H1 (cell line): ENCODE measurements at regions not wholly inside any gene's neighbourhood (a gene's known extent, or its start where the extent isn't known, plus 50 kb on each side); places are given as distances from the start of the nearest gene placed in this dataset.

Experiments used
- CTCF ChIA-PET: fragments of 300-600 bp; sonication (Branson Sonifier 250); formaldehyde crosslinking; loops from one replicate; lab custom pipeline; 2021; ENCODE audit not compliant: partially characterized antibody; lab: Charles Lee
- POLR2A ChIA-PET: fragments of 300-600 bp; sonication (Branson Sonifier 250); formaldehyde crosslinking; loops from one replicate; lab custom pipeline; 2021; ENCODE audit warnings: inconsistent platforms; ENCODE audit not compliant: partially characterized antibody; lab: Charles Lee
- DNase-seq, 2 experiments: peaks; one replicate each; pipeline versions ENCODE4 v3.0.0 to v3.0.0-alpha.2; 2010 to 2022; ENCODE audit warnings: low spot score in 2 of 2, low read depth in 1 of 2, mixed read lengths in 1 of 2
- FAIRE-seq: peaks from 2 replicates; lab custom pipeline; 2011; peaks lifted over from hg19 to GRCh38; lab: Jason Lieb, UNC
- H2AFZ ChIP-seq: 2 replicates; pipeline ENCODE4 v1.8.1; 2012; ENCODE audit warnings: low read length, inconsistent platforms
- H2AK5ac ChIP-seq: 2 replicates; pipeline ENCODE4 v1.6.1; 2013; ENCODE audit warnings: low read depth, low read length
- H2BK120ac ChIP-seq: replicated peaks from 2 replicates; pipeline ENCODE3; 2013; ENCODE audit warnings: low read depth, low read length, inconsistent platforms
- H2BK12ac ChIP-seq: 2 replicates; pipeline ENCODE4 v1.6.1; 2013; ENCODE audit warnings: low read depth, low read length
- H2BK15ac ChIP-seq: 2 replicates; pipeline ENCODE4 v1.6.1; 2013; ENCODE audit warnings: low read length
- H2BK20ac ChIP-seq: 2 replicates; pipeline ENCODE4 v1.6.1; 2013; ENCODE audit warnings: low read length
- H2BK5ac ChIP-seq: 2 replicates; pipeline ENCODE4 v1.6.1; 2013; ENCODE audit warnings: low read depth, low read length
- H3K14ac ChIP-seq: 2 replicates; pipeline ENCODE4 v1.6.1; 2013; ENCODE audit warnings: inconsistent platforms; ENCODE audit not compliant: insufficient read length
- H3K18ac ChIP-seq: 2 replicates; pipeline ENCODE4 v1.6.1; 2013; ENCODE audit warnings: low read length; ENCODE audit errors: extremely low read depth
- H3K23ac ChIP-seq: 2 replicates; pipeline ENCODE4 v1.6.1; 2013; ENCODE audit warnings: inconsistent platforms; ENCODE audit not compliant: insufficient read length
- H3K23me2 ChIP-seq: 2 replicates; pipeline ENCODE4 v1.6.1; 2013; ENCODE audit warnings: low read depth, low read length
- H3K27ac ChIP-seq: 2 replicates; pipeline ENCODE4 v1.6.1; 2011; ENCODE audit warnings: low read depth, low read length, inconsistent platforms
- H3K27me3 ChIP-seq, 4 experiments: replicated peaks in 1 of 4; 1 replicate in 1 of 4; 2 replicates in 3 of 4; pipeline versions ENCODE4 v1.6.1 to v1.8.1; 2011 to 2013; ENCODE audit warnings: low read length in 3 of 4, mild to moderate bottlenecking in 3 of 4, inconsistent platforms in 2 of 4, mixed read lengths in 2 of 4, moderate library complexity in 1 of 4; ENCODE audit not compliant: control insufficient read depth in 3 of 4, insufficient read depth in 3 of 4; ENCODE audit errors: extremely low read depth in 1 of 4
- H3K36me3 ChIP-seq, 4 experiments: 2 replicates each; pipeline versions ENCODE4 v1.6.1 to v1.8.1; 2011 to 2013; ENCODE audit warnings: mild to moderate bottlenecking in 4 of 4, low read length in 3 of 4, moderate library complexity in 2 of 4, control low read depth in 1 of 4, inconsistent platforms in 1 of 4; ENCODE audit not compliant: insufficient read depth in 4 of 4, control insufficient read depth in 2 of 4
- H3K4ac ChIP-seq: replicated peaks from 2 replicates; pipeline ENCODE3; 2013; ENCODE audit warnings: low read length, low read depth, mixed read lengths, inconsistent platforms; ENCODE audit not compliant: insufficient read length
- H3K4me1 ChIP-seq, 4 experiments: replicated peaks in 1 of 4; 1 replicate in 1 of 4; 2 replicates in 3 of 4; pipeline versions ENCODE4 v1.6.1 to v1.8.1; 2011 to 2013; ENCODE audit warnings: low read length in 3 of 4, inconsistent platforms in 2 of 4, mixed read lengths in 1 of 4; ENCODE audit not compliant: insufficient read depth in 4 of 4, control insufficient read depth in 3 of 4
- H3K4me2 ChIP-seq, 2 experiments: 2 replicates each; pipeline versions ENCODE4 v1.6.1 to v1.8.1; 2011 to 2013; ENCODE audit warnings: low read depth in 2 of 2, low read length in 2 of 2, control low read depth in 1 of 2, inconsistent platforms in 1 of 2, mild to moderate bottlenecking in 1 of 2; ENCODE audit not compliant: insufficient read depth in 1 of 2
- H3K4me3 ChIP-seq, 4 experiments: fragments of 200-600, 300-600 bp in 1 of 4; sonication (generic), shearing (Covaris generic), sonication (Bioruptor Twin) in 1 of 4; 2 replicates each; pipeline versions ENCODE4 v1.5.1 to v1.8.1; 2011 to 2016; ENCODE audit warnings: low read length in 4 of 4, low read depth in 3 of 4, control low read depth in 2 of 4, inconsistent platforms in 2 of 4, mild to moderate bottlenecking in 2 of 4, mixed read lengths in 1 of 4, moderate library complexity in 1 of 4; ENCODE audit not compliant: insufficient read depth in 2 of 4; ENCODE audit errors: extremely low read depth in 1 of 4
- H3K56ac ChIP-seq: replicated peaks from 2 replicates; pipeline ENCODE3; 2013; ENCODE audit warnings: low read depth, mild to moderate bottlenecking, mixed read lengths, low read length, inconsistent platforms; ENCODE audit not compliant: insufficient read length
- H3K79me1 ChIP-seq: 2 replicates; pipeline ENCODE4 v1.6.1; 2013; ENCODE audit warnings: low read depth, low read length, control low read depth
- H3K79me2 ChIP-seq, 2 experiments: 2 replicates each; pipeline versions ENCODE4 v1.6.1 to v1.8.1; 2012 to 2013; ENCODE audit warnings: low read length in 2 of 2, mild to moderate bottlenecking in 2 of 2, inconsistent platforms in 1 of 2; ENCODE audit not compliant: insufficient read depth in 2 of 2, control insufficient read depth in 1 of 2
- H3K9ac ChIP-seq, 4 experiments: replicated peaks in 1 of 4; 1 replicate in 1 of 4; 2 replicates in 3 of 4; pipeline versions ENCODE4 v1.6.1 to v1.8.1; 2011 to 2013; ENCODE audit warnings: low read depth in 3 of 4, low read length in 3 of 4, control low read depth in 2 of 4, mild to moderate bottlenecking in 2 of 4, moderate library complexity in 2 of 4, inconsistent platforms in 1 of 4; ENCODE audit errors: extremely low read depth in 1 of 4
- H3K9me3 ChIP-seq, 2 experiments: 2 replicates each; pipeline versions ENCODE4 v1.6.1 to v1.8.1; 2012 to 2013; ENCODE audit warnings: mild to moderate bottlenecking in 2 of 2, moderate library complexity in 2 of 2, control low read depth in 1 of 2, inconsistent platforms in 1 of 2, low read depth in 1 of 2, low read length in 1 of 2, mixed read lengths in 1 of 2; ENCODE audit not compliant: insufficient read depth in 2 of 2
- H4K20me1 ChIP-seq, 2 experiments: replicated peaks in 1 of 2; 2 replicates each; pipeline versions ENCODE3 to v1.8.1; 2011 to 2013; ENCODE audit warnings: inconsistent platforms in 2 of 2, low read length in 2 of 2, mild to moderate bottlenecking in 1 of 2; ENCODE audit not compliant: insufficient read depth in 2 of 2, control insufficient read depth in 1 of 2
- H4K5ac ChIP-seq: 2 replicates; pipeline ENCODE4 v1.6.1; 2013; ENCODE audit warnings: low read length, low read depth, mixed read lengths, inconsistent platforms; ENCODE audit not compliant: insufficient read length
- H4K8ac ChIP-seq: 2 replicates; pipeline ENCODE4 v1.8.0; 2013; ENCODE audit warnings: mild to moderate bottlenecking, moderate library complexity, low read length, inconsistent platforms; ENCODE audit not compliant: insufficient read depth; ENCODE audit errors: extremely low read depth
- H4K91ac ChIP-seq: replicated peaks from 2 replicates; pipeline ENCODE3; 2013; ENCODE audit warnings: low read length, mixed read lengths, inconsistent platforms; ENCODE audit not compliant: insufficient read length
- ATF3 ChIP-seq: IDR thresholded peaks from 2 replicates; pipeline ENCODE4 v1.6.1; 2011; ENCODE audit warnings: low read depth, mild to moderate bottlenecking, low read length; ENCODE audit not compliant: insufficient read depth
- CBX5 ChIP-seq: fragments of 300-800, 300-1000 bp; sonication (generic); IDR thresholded peaks from 2 replicates; pipeline ENCODE4 v1.7.1; 2016; ENCODE audit warnings: antibody characterized with exemption, low read length, low read depth
- CBX8 ChIP-seq: fragments of 300-800, 300-1000 bp; sonication (generic); IDR thresholded peaks from 2 replicates; pipeline ENCODE4 v1.7.1; 2016; ENCODE audit warnings: low read depth, low read length, borderline replicate concordance
- EP300 ChIP-seq, 2 experiments: IDR thresholded peaks; 1 replicate in 1 of 2; 2 replicates in 1 of 2; pipeline ENCODE4 v1.6.1; 2011 to 2012; ENCODE audit warnings: low read depth in 2 of 2, low read length in 2 of 2, mild to moderate bottlenecking in 2 of 2, borderline replicate concordance in 1 of 2, inconsistent platforms in 1 of 2, moderate library complexity in 1 of 2
- GABPA ChIP-seq: IDR thresholded peaks from 2 replicates; pipeline ENCODE4 v1.6.1; 2011; ENCODE audit warnings: mild to moderate bottlenecking, low read length, moderate library complexity, borderline replicate concordance; ENCODE audit not compliant: insufficient read depth
- TF ChIP-seq, protein P1 (sequence below): IDR thresholded peaks from 2 replicates; pipeline ENCODE4 v1.6.1; 2012; ENCODE audit warnings: low read length, inconsistent platforms

- ChIA-PET CTCF (no interaction called here), POLR2A (no interaction called here)
These were observed 454.7 kb downstream of the SPATA31D1 start for GRCh38 chr9:82443312-82443711.

More at GRCh38 chr9:82443312-82443711, 454.7 kb downstream of the SPATA31D1 start:
- H3K4me1 ChIP-seq = no peaks in the 10 kb centered on the region
- no peak overlapping the region for H3K4me3 ChIP-seq
- no peaks in the 10 kb centered on the region for H3K27me3 ChIP-seq
- peaks cover 27 to 32% of the 10 kb centered on the region in 2 experiments for H3K9me3 ChIP-seq
- no peak overlapping the region for H2AK5ac ChIP-seq
- no peak for FAIRE-seq
- H2BK5ac ChIP-seq = no peak overlapping the region
- no peak overlapping the region for H2BK12ac ChIP-seq
- H2BK20ac ChIP-seq = no peak overlapping the region
- no peak overlapping the region for H3K56ac ChIP-seq
- 0 out of 8 replicates have a peak, but pooled peaks cover 0 to 4% (median 0%) of the 10 kb centered on the region in 4 experiments for H3K36me3 ChIP-seq
- no peak overlapping the region for H3K9ac ChIP-seq
- no peak for DNase-seq
- H3K4ac ChIP-seq = no peak overlapping the region
- no peaks in the 10 kb centered on the region for H3K79me1 ChIP-seq
- no peak overlapping the region for H3K18ac ChIP-seq
- H3K79me2 ChIP-seq = no peaks in the 10 kb centered on the region
- no peaks in the 10 kb centered on the region for H3K23me2 ChIP-seq
- H3K27ac ChIP-seq = no peak overlapping the region
- H2BK120ac ChIP-seq = no peak overlapping the region
- H4K20me1 ChIP-seq = no peaks in the 10 kb centered on the region
- H4K8ac ChIP-seq = no peak overlapping the region
- H3K23ac ChIP-seq = no peak overlapping the region
- no peak overlapping the region for H2AFZ ChIP-seq
- H2BK15ac ChIP-seq = no peak overlapping the region
- TF ChIP-seq EP300 (IDR thresholded peaks at IDR 0.05; ENCODE audit: borderline replicate concordance in 1 of 2, low read depth in 2 of 2, low read length in 2 of 2) = no peak
- TF ChIP-seq ATF3 = no peak
- no peak for TF ChIP-seq GABPA
- no peak for TF ChIP-seq CBX8
- TF ChIP-seq CBX5 = no peak
- TF ChIP-seq, protein P1, sequence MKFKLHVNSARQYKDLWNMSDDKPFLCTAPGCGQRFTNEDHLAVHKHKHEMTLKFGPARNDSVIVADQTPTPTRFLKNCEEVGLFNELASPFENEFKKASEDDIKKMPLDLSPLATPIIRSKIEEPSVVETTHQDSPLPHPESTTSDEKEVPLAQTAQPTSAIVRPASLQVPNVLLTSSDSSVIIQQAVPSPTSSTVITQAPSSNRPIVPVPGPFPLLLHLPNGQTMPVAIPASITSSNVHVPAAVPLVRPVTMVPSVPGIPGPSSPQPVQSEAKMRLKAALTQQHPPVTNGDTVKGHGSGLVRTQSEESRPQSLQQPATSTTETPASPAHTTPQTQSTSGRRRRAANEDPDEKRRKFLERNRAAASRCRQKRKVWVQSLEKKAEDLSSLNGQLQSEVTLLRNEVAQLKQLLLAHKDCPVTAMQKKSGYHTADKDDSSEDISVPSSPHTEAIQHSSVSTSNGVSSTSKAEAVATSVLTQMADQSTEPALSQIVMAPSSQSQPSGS = no peak
- no peak overlapping the region for H4K5ac ChIP-seq
- H4K91ac ChIP-seq = no peak overlapping the region
- no peak overlapping the region for H3K14ac ChIP-seq
- H3K4me2 ChIP-seq = no peak overlapping the region
